GM13977 (cell line): ENCODE measurements at regions not wholly inside any gene's neighbourhood (a gene's known extent, or its start where the extent isn't known, plus 50 kb on each side); places are given as distances from the start of the nearest gene placed in this dataset.
"Not testable (repeated sequence)": the region's sequence is repeated elsewhere in the genome, so short reads cannot be mapped to it uniquely, and the experiment has no call there.

Source experiments
- DNase-seq: peaks from one replicate; pipeline ENCODE4 v3.0.0; 2012; ENCODE audit warnings: low spot score
- in situ Hi-C: fragments of 300-500 bp; cut with MboI; formaldehyde crosslinking; loops from one replicate; pipeline ENCODE4 v1.12.0; 2022; ENCODE audit warnings: low sequenced_read_pairs, low pct_unique_long_range_greater_than_20kb, mixed read lengths, inconsistent platforms; ENCODE audit not compliant: unreplicated experiment
- TF ChIP-seq, protein P1 (sequence below): IDR thresholded peaks from 2 replicates; pipeline ENCODE4 v1.5.1; 2012; ENCODE audit warnings: mild to moderate bottlenecking, control low read depth; ENCODE audit not compliant: insufficient read depth; ENCODE audit errors: extremely low read depth, missing control alignments

DNA sequence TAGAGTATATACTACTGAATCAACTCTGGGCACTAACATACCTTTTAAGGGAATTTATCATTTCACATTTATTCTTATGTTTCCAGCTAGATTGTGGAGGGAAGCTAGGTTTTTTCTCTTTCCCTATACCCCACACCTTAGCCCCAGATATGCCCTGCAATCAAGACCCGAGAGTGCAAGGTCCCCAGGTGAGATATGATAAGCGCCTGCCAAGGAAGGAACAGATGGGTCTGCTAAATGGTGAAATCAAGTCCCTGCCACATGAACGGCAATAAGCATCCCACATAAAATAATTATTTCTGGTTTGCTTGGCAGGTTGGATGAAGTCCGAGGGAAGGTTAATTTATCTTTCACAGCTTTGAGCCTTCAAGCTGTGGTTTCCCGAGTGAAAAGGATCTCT lies 195.5 kb downstream of the TOX3 start:
- TF ChIP-seq, protein P1, sequence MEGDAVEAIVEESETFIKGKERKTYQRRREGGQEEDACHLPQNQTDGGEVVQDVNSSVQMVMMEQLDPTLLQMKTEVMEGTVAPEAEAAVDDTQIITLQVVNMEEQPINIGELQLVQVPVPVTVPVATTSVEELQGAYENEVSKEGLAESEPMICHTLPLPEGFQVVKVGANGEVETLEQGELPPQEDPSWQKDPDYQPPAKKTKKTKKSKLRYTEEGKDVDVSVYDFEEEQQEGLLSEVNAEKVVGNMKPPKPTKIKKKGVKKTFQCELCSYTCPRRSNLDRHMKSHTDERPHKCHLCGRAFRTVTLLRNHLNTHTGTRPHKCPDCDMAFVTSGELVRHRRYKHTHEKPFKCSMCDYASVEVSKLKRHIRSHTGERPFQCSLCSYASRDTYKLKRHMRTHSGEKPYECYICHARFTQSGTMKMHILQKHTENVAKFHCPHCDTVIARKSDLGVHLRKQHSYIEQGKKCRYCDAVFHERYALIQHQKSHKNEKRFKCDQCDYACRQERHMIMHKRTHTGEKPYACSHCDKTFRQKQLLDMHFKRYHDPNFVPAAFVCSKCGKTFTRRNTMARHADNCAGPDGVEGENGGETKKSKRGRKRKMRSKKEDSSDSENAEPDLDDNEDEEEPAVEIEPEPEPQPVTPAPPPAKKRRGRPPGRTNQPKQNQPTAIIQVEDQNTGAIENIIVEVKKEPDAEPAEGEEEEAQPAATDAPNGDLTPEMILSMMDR, result no peak
- in situ Hi-C loops, result no loop called here

DNA sequence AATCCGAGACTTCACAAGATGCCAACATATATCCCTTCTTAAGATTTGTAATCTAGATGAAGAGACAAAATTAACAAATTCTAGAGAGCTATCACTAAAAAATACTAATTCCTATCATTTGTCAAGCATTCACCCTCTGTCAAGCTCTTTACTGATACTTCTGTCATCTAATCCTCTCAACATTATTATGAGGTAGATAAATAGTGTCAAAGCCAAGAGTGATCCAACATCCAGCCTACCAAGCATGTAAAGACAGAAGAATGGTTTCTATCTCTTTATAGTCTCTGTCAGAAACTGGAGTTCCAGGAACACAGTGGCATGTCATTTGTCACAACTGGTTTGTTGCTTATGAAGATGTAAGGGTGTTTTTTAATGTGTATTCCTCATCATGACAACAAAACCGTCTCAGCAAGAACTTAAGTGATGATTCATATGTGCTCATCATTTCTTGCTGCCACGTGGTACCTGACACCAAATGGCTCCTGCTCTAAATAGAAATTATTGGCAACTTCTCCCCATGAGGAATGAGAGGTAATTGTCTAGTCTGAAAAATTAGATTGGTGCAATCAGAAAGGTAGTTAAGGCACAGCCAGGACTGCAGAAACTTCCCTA lies 196.8 kb downstream of the TOX3 start:
- no peak for DNase-seq
- in situ Hi-C loops, result no loop called here
- TF ChIP-seq, protein P1, result no peak

More for the DNA sequence above, 195.5 kb downstream of the TOX3 start:
- no peak for DNase-seq

DNA sequence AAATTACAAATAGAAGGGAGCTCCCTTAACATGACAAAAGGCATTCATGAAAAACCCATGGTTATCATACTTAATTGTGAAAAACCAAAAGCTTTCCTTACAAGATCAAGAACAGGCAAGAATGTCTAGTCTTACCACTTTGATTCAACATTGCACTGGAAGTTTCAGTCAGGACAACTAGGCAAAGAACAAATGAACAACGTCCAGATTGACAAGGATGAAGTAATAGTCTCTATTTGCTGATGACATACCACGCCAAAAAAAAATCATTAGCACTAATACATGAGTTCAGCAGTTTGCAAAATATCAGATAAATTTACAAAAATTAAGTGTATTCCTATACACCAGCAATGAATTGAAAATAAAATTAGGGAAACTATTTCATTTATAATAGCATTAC lies 200.2 kb downstream of the TOX3 start:
- TF ChIP-seq, protein P1, result no peak
- no peak for DNase-seq
- in situ Hi-C loops, result no loop called here

DNA sequence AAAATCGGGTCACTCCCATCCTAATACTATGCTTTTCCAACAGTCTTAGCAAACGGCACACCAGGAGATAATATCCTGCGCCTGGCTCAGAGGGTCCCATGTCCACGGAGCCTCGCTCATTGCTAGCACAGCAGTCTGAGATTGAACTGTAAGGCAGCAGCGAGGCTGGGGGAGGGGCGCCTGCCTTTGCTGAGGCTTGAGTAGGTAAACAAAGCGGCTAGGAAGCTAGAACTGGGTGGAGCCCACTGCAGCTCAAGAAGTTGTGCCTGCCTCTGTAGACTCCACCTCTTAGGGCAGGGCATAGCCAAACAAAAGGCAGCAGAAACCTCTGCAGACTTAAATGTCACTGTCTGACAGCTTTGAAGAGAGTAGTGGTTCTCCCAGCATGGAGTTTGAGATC lies 213.3 kb downstream of the TOX3 start:
- in situ Hi-C loops, DNase-seq: not testable (repeated sequence)

DNA sequence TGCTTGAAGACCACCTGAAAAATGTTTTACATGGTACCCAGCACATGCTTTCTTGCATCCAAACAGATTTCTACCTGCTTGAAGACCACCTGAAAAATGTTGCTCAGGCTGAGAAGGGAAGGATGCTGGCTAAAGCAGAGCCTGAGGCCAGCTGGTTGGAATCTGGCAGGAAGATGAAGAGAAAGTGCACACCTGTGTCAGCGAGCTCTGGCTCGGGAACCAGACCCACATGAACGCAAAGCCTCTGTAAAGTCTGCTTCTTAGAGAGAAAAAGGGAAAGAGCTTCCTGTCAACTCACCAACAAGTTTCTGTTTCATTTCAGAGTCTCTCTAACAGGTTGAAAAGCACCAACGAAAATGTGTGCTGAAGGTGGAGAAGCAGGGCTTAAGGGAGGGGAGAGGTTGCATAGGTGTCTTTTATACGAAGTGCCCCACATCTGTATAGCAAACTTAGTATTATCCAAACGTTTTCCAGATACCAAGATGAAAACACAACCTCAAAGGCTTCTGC lies 226.0 kb downstream of the TOX3 start:
- no peak for DNase-seq
- in situ Hi-C loops, result no loop called here
- TF ChIP-seq, protein P1, result no peak

DNA sequence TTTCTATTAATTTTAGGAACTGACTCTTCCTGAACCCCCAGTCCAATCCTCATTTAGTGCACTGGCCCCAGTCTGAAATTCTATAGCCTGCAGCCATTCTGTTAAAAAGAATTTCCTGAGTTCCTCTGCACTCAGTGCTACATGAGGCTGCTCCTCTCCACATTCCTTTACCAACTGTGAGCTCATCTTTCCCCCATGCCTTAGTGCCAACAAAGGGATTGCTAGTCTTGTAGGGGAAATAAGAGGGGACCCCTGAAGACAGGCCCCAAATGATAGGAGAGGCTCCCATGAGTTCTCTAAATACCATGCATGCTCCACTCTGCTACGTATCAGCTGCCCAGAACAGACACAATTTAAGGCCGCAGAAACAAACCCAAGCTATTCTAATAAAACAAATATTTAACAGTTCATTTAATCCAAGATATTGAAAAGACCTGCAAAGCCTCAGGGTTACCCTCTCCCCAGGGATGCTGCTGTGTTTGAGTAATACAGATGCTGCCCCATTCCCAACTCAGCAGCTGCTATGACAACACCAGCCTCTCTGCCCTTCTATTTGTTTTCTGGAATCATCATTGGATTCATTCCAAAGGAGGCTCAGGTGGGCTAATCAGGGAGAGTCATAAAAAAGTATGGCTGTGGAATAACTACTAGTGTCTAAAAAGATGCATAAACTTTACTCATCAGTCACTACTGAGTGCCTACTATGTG lies 228.5 kb downstream of the TOX3 start:
- TF ChIP-seq, protein P1, result no peak
- DNase-seq, result no peak
- in situ Hi-C loops, result no loop called here

DNA sequence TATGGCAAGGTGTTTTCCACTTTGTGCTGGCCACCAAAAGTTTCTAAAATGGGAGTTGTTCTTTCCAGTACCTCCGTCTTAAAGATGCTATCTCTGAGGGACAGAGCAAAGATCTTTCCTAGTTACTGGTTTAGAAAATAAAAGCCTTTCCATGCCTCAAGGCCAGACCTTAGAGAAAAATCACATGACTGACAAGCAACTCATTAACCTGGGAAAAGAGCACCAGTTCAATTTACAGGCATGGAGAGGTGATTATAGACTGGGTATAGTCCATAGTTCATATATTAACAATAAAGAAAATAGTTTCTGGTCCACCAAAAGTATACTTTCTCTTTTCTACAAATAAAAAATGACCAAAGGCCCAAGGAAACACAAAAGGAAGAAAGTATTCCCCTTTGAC lies 230.7 kb downstream of the TOX3 start:
- TF ChIP-seq, protein P1, result no peak
- no peak for DNase-seq
- in situ Hi-C loops, result no loop called here
